HG03064 (cell line): ENCODE measurements at regions not wholly inside any gene's neighbourhood (a gene's known extent, or its start where the extent isn't known, plus 50 kb on each side); places are given as distances from the start of the nearest gene placed in this dataset.

Experiments
- ATAC-seq: cut with Tn5 transposase; IDR thresholded peaks from one replicate; pipeline ENCODE4 v1.9.1; 2021; ENCODE audit warnings: low read depth; ENCODE audit not compliant: unreplicated experiment

- ATAC-seq: no peak
Measured at GRCh38 chr6:8277769-8278168, 157.6 kb downstream of the SLC35B3 start.

- no peak for ATAC-seq
Measured at GRCh38 chr6:8276148-8276547, 159.2 kb downstream of the SLC35B3 start.

GRCh38 chr6:8275667-8276066, 159.7 kb downstream of the SLC35B3 start:
- ATAC-seq: no peak

- no peak for ATAC-seq
Measured at GRCh38 chr6:8274226-8274625, 161.1 kb downstream of the SLC35B3 start.

GRCh38 chr6:8269872-8270454, 165.4 kb downstream of the SLC35B3 start:
- no peak for ATAC-seq

GRCh38 chr6:8269094-8269493, 166.3 kb downstream of the SLC35B3 start:
- no peak for ATAC-seq

GRCh38 chr6:8268606-8269005, 166.3 kb upstream of the EEF1E1 start:
- ATAC-seq: no peak

- no peak for ATAC-seq
Measured at GRCh38 chr6:8268156-8268555, 165.8 kb upstream of the EEF1E1 start.

- no peak for ATAC-seq
Measured at GRCh38 chr6:8260610-8261009, 158.3 kb upstream of the EEF1E1 start.

- ATAC-seq: no peak
Measured at GRCh38 chr6:8246403-8246802, 144.1 kb upstream of the EEF1E1 start.

GRCh38 chr6:8245726-8246125, 143.4 kb upstream of the EEF1E1 start:
- no peak for ATAC-seq

- no peak for ATAC-seq
Measured at GRCh38 chr6:8243475-8243874, 141.1 kb upstream of the EEF1E1 start.

- no peak for ATAC-seq
Measured at GRCh38 chr6:8242885-8243284, 140.5 kb upstream of the EEF1E1 start.

GRCh38 chr6:8240301-8240700, 138.0 kb upstream of the EEF1E1 start:
- no peak for ATAC-seq

GRCh38 chr6:8238773-8239683, 136.7 kb upstream of the EEF1E1 start:
- no peak for ATAC-seq

GRCh38 chr6:8237668-8238067, 135.3 kb upstream of the EEF1E1 start:
- no peak for ATAC-seq

- ATAC-seq: no peak
Measured at GRCh38 chr6:8236956-8237355, 134.6 kb upstream of the EEF1E1 start.

GRCh38 chr6:8234321-8234720, 132.0 kb upstream of the EEF1E1 start:
- ATAC-seq: no peak

GRCh38 chr6:8231956-8232355, 129.6 kb upstream of the EEF1E1 start:
- ATAC-seq: no peak

- ATAC-seq: no peak
Measured at GRCh38 chr6:8229915-8230756, 127.8 kb upstream of the EEF1E1 start.

GRCh38 chr6:8225113-8225512, 122.8 kb upstream of the EEF1E1 start:
- no peak for ATAC-seq
